OCI-LY7 (cell line): ENCODE measurements at regions not wholly inside any gene's neighbourhood (a gene's known extent, or its start where the extent isn't known, plus 50 kb on each side); places are given as distances from the start of the nearest gene placed in this dataset.

Experiments used
- CTCF ChIP-seq: fragments of 200-600 bp; sonication (generic); conservative IDR thresholded peaks from 2 replicates; pipeline ENCODE4 v1.5.1; 2014; ENCODE audit warnings: mild to moderate bottlenecking, antibody characterized with exemption, low read length, moderate library complexity, mixed read lengths
- EZH2phosphoT487 ChIP-seq: fragments of 200-600 bp; sonication (generic); IDR thresholded peaks from 2 replicates; pipeline ENCODE4 v1.6.1; 2018; ENCODE audit warnings: low read depth, borderline replicate concordance, mild to moderate bottlenecking, mixed run types, antibody characterized with exemption, low read length, moderate library complexity, mixed read lengths

- TF ChIP-seq EZH2phosphoT487 (no peak), CTCF (no peak)
Observed at GRCh38 chrX:45777366-45777765, 576.7 kb upstream of the DIPK2B start.
